Cardiac fibroblast (primary cell): ENCODE measurements at regions not wholly inside any gene's neighbourhood (a gene's known extent, or its start where the extent isn't known, plus 50 kb on each side); places are given as distances from the start of the nearest gene placed in this dataset.

Experiments used
- DNase-seq, 2 donors: peaks; one replicate each; pipeline versions ENCODE4 v3.0.0 to v3.0.0-alpha.2; 2010; ENCODE audit warnings: low read depth in 2 of 2
- H3K4me3 ChIP-seq, 2 donors: replicated peaks in 1 of 2; 1 replicate in 1 of 2; 2 replicates in 1 of 2; pipeline ENCODE4 v1.5.1; 2011; ENCODE audit warnings: low read depth in 2 of 2, low read length in 2 of 2, mild to moderate bottlenecking in 2 of 2, moderate library complexity in 1 of 2
- TF ChIP-seq, protein P1 (sequence below): IDR thresholded peaks from one replicate; pipeline ENCODE4 v1.5.1; 2011; ENCODE audit warnings: low read depth, mild to moderate bottlenecking, low read length, inconsistent platforms

GRCh38 chr6:125363824-125364165 lies 62.0 kb upstream of the HDDC2 start:
- TF ChIP-seq, protein P1, sequence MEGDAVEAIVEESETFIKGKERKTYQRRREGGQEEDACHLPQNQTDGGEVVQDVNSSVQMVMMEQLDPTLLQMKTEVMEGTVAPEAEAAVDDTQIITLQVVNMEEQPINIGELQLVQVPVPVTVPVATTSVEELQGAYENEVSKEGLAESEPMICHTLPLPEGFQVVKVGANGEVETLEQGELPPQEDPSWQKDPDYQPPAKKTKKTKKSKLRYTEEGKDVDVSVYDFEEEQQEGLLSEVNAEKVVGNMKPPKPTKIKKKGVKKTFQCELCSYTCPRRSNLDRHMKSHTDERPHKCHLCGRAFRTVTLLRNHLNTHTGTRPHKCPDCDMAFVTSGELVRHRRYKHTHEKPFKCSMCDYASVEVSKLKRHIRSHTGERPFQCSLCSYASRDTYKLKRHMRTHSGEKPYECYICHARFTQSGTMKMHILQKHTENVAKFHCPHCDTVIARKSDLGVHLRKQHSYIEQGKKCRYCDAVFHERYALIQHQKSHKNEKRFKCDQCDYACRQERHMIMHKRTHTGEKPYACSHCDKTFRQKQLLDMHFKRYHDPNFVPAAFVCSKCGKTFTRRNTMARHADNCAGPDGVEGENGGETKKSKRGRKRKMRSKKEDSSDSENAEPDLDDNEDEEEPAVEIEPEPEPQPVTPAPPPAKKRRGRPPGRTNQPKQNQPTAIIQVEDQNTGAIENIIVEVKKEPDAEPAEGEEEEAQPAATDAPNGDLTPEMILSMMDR, result no peak
- DNase-seq, result no peak
- H3K4me3 ChIP-seq, result peak overlapping the region; percentile 39 to 53

GRCh38 chr6:125365230-125365629 lies 63.5 kb upstream of the HDDC2 start:
- DNase-seq, result no peak
- H3K4me3 ChIP-seq, result no peak overlapping the region
- TF ChIP-seq, protein P1, result no peak

GRCh38 chr6:125367036-125367782 lies 65.4 kb upstream of the HDDC2 start:
- DNase-seq, result peak; percentile 2 to 14
- no peak overlapping the region for H3K4me3 ChIP-seq
- TF ChIP-seq, protein P1, result no peak

GRCh38 chr6:125370343-125370742 lies 68.6 kb upstream of the HDDC2 start:
- DNase-seq, result no peak
- H3K4me3 ChIP-seq, result no peak overlapping the region
- TF ChIP-seq, protein P1, result no peak

GRCh38 chr6:125375013-125375412 lies 73.2 kb upstream of the HDDC2 start:
- TF ChIP-seq, protein P1, result no peak

GRCh38 chr6:125375821-125376220 lies 74.1 kb upstream of the HDDC2 start:
- TF ChIP-seq, protein P1, result no peak
- DNase-seq, result peak; percentile 15 to 26
- no peak overlapping the region for H3K4me3 ChIP-seq

More at GRCh38 chr6:125375013-125375412, 73.2 kb upstream of the HDDC2 start:
- no peak for DNase-seq
- no peak overlapping the region for H3K4me3 ChIP-seq

GRCh38 chr6:125377621-125378020 lies 75.9 kb upstream of the HDDC2 start:
- peak; percentile 59 to 63 for DNase-seq
- TF ChIP-seq, protein P1, result no peak
- H3K4me3 ChIP-seq, result no peak overlapping the region
